Hepatocyte (in vitro differentiated cells): ENCODE measurements at regions not wholly inside any gene's neighbourhood (a gene's known extent, or its start where the extent isn't known, plus 50 kb on each side); places are given as distances from the start of the nearest gene placed in this dataset.
"Not testable (repeated sequence)": the region's sequence is repeated elsewhere in the genome, so short reads cannot be mapped to it uniquely, and the experiment has no call there.

Experiments used
- DNase-seq: peaks from one replicate; pipeline ENCODE4 v3.0.0-alpha.2; 2016; ENCODE audit warnings: low spot score
- H2AFZ ChIP-seq: fragments of 200-600 bp; sonication (generic); 2 replicates; pipeline ENCODE4 v1.6.0; 2016; ENCODE audit warnings: antibody characterized with exemption, mild to moderate bottlenecking
- H3K27ac ChIP-seq: fragments of 200-600 bp; sonication (generic); 2 replicates; pipeline ENCODE4 v1.5.1; 2016; ENCODE audit warnings: mild to moderate bottlenecking
- H3K27me3 ChIP-seq: fragments of 200-600 bp; sonication (generic); 2 replicates; pipeline ENCODE4 v1.6.1; 2016
- H3K36me3 ChIP-seq: fragments of 200-600 bp; sonication (generic); replicated peaks from 2 replicates; pipeline ENCODE4 v1.5.1; 2016; ENCODE audit warnings: low read depth; ENCODE audit not compliant: insufficient read depth
- H3K4me1 ChIP-seq: fragments of 200-600 bp; sonication (generic); 2 replicates; pipeline ENCODE4 v1.5.1; 2016; ENCODE audit warnings: mild to moderate bottlenecking, moderate library complexity; ENCODE audit not compliant: insufficient read depth
- H3K4me2 ChIP-seq: fragments of 200-600 bp; sonication (generic); 2 replicates; pipeline ENCODE4 v1.6.0; 2016
- H3K4me3 ChIP-seq: fragments of 200-600 bp; sonication (generic); 2 replicates; pipeline ENCODE4 v1.5.1; 2016; ENCODE audit warnings: mild to moderate bottlenecking
- H3K79me2 ChIP-seq: fragments of 200-600 bp; sonication (generic); 2 replicates; pipeline ENCODE4 v1.6.0; 2017; ENCODE audit warnings: mild to moderate bottlenecking
- H3K9me2 ChIP-seq: fragments of 200-600 bp; sonication (generic); replicated peaks from 2 replicates; pipeline ENCODE4 v1.6.0; 2017; ENCODE audit warnings: mild to moderate bottlenecking; ENCODE audit not compliant: insufficient read depth
- H3K9me3 ChIP-seq: fragments of 200-600 bp; sonication (generic); 2 replicates; pipeline ENCODE4 v1.5.1; 2016; ENCODE audit warnings: low read depth, mild to moderate bottlenecking
- H4K20me1 ChIP-seq: fragments of 200-600 bp; sonication (generic); 2 replicates; pipeline ENCODE4 v1.6.0; 2016; ENCODE audit warnings: mild to moderate bottlenecking; ENCODE audit not compliant: insufficient read depth, poor library complexity, severe bottlenecking
- CTCF ChIP-seq: fragments of 200-600 bp; sonication (generic); IDR thresholded peaks from 2 replicates; pipeline ENCODE4 v1.5.1; 2016; ENCODE audit warnings: antibody characterized with exemption, mild to moderate bottlenecking; ENCODE audit not compliant: poor library complexity
- EZH2 ChIP-seq: fragments of 200-600 bp; sonication (generic); IDR thresholded peaks from 2 replicates; pipeline ENCODE4 v1.6.1; 2016; ENCODE audit warnings: antibody characterized with exemption, mild to moderate bottlenecking, borderline replicate concordance
- EZH2phosphoT487 ChIP-seq: fragments of 200-600 bp; sonication (generic); IDR thresholded peaks from one replicate; pipeline ENCODE4 v1.6.1; 2018; ENCODE audit warnings: antibody characterized with exemption, mild to moderate bottlenecking, low read depth, moderate library complexity; ENCODE audit not compliant: unreplicated experiment, severe bottlenecking
- WGBS: methylation state at CpG from one replicate; pipeline ENCODE4 v1.1.6; 2016; ENCODE audit warnings: low lambda C conversion rate; ENCODE audit errors: missing lambda C conversion rate; 5-methylcytosine and 5-hydroxymethylcytosine counted together

- Histone ChIP-seq H3K36me3 (no peaks in the 10 kb centered on the region), H3K27me3 (no peaks in the 10 kb centered on the region), H4K20me1 (no peaks in the 10 kb centered on the region), H3K9me3 (peaks cover 5% of the 10 kb centered on the region), H3K4me3 (no peak overlapping the region), H2AFZ (no peak overlapping the region), H3K4me2 (no peak overlapping the region), H3K4me1 (no peaks in the 10 kb centered on the region), H3K27ac (no peak overlapping the region), H3K9me2 (no peaks in the 10 kb centered on the region), H3K79me2 (no peaks in the 10 kb centered on the region)
- no peak for DNase-seq
- TF ChIP-seq CTCF, result no peak
- no peak for TF ChIP-seq EZH2
- TF ChIP-seq EZH2phosphoT487, result no peak
- 97% methylated on average over 1 of the region's 1 CpG for WGBS
Observed at GRCh38 chr15:95152741-95153140, 921.4 kb downstream of the MCTP2 start.

- DNase-seq, H3K27ac ChIP-seq, H3K4me2 ChIP-seq, H2AFZ ChIP-seq, H4K20me1 ChIP-seq, H3K4me3 ChIP-seq, H3K79me2 ChIP-seq, H3K4me1 ChIP-seq, H3K9me3 ChIP-seq, H3K36me3 ChIP-seq, H3K27me3 ChIP-seq, H3K9me2 ChIP-seq: not testable (repeated sequence)
- WGBS, result 91% methylated on average over 2 of the region's 2 CpGs
Observed at GRCh38 chr15:95153201-95153600, 921.8 kb downstream of the MCTP2 start.

- Histone ChIP-seq H2AFZ (no peak overlapping the region), H3K36me3 (no peaks in the 10 kb centered on the region)
- TF ChIP-seq EZH2 (no peak), EZH2phosphoT487 (no peak), CTCF (no peak)
Observed at GRCh38 chr15:95160316-95160715, 929.0 kb downstream of the MCTP2 start.

GRCh38 chr15:95162069-95162468 lies 930.7 kb downstream of the MCTP2 start:
- H3K27ac ChIP-seq, result no peak overlapping the region
- H3K4me2 ChIP-seq, result no peak overlapping the region
- no peaks in the 10 kb centered on the region for H4K20me1 ChIP-seq
- no peak for TF ChIP-seq EZH2
- TF ChIP-seq CTCF, result no peak
- TF ChIP-seq EZH2phosphoT487, result no peak
- no peaks in the 10 kb centered on the region for H3K27me3 ChIP-seq
- DNase-seq, result no peak
- no peaks in the 10 kb centered on the region for H3K36me3 ChIP-seq
- no peak overlapping the region for H2AFZ ChIP-seq
- H3K79me2 ChIP-seq, result no peaks in the 10 kb centered on the region
- H3K9me2 ChIP-seq, result no peaks in the 10 kb centered on the region
- peaks cover 4% of the 10 kb centered on the region for H3K4me1 ChIP-seq
- WGBS, result 51% methylated on average over 3 of the region's 3 CpGs
- H3K9me3 ChIP-seq, result no peaks in the 10 kb centered on the region
- no peak overlapping the region for H3K4me3 ChIP-seq

More at GRCh38 chr15:95160316-95160715, 929.0 kb downstream of the MCTP2 start:
- Histone ChIP-seq H3K4me2 (no peak overlapping the region), H3K79me2 (no peaks in the 10 kb centered on the region), H4K20me1 (no peaks in the 10 kb centered on the region), H3K27ac (no peak overlapping the region), H3K9me3 (peaks cover 5% of the 10 kb centered on the region), H3K27me3 (no peaks in the 10 kb centered on the region), H3K9me2 (no peaks in the 10 kb centered on the region), H3K4me1 (peaks cover 4% of the 10 kb centered on the region), H3K4me3 (no peak overlapping the region)
- DNase-seq, result no peak
- 79% methylated on average over 4 of the region's 4 CpGs for WGBS
